Astrocyte (in vitro differentiated cells and primary cell): ENCODE measurements at regions not wholly inside any gene's neighbourhood (a gene's known extent, or its start where the extent isn't known, plus 50 kb on each side); places are given as distances from the start of the nearest gene placed in this dataset.

Source experiments
- DNase-seq: peaks from one replicate; pipeline ENCODE4 v3.0.0-alpha.2; 2010; ENCODE audit warnings: low read depth
- FAIRE-seq: peaks from 2 replicates; lab custom pipeline; 2011; peaks lifted over from hg19 to GRCh38; lab: Jason Lieb, UNC
- H2AFZ ChIP-seq: 2 replicates; pipeline ENCODE4 v1.6.0; 2012; ENCODE audit warnings: low read depth, low read length, inconsistent platforms
- H3K27ac ChIP-seq: 2 replicates; pipeline ENCODE4 v1.5.1; 2011; ENCODE audit warnings: low read depth, low read length, inconsistent platforms
- H3K27me3 ChIP-seq: 2 replicates; pipeline ENCODE4 v1.6.0; 2011; ENCODE audit warnings: low read length, inconsistent platforms; ENCODE audit not compliant: insufficient read depth
- H3K36me3 ChIP-seq: 2 replicates; pipeline ENCODE4 v1.5.1; 2011; ENCODE audit warnings: low read length, inconsistent platforms; ENCODE audit not compliant: insufficient read depth
- H3K4me1 ChIP-seq: 2 replicates; pipeline ENCODE4 v1.5.1; 2011; ENCODE audit warnings: low read length, inconsistent platforms; ENCODE audit not compliant: insufficient read depth
- H3K4me2 ChIP-seq: 2 replicates; pipeline ENCODE4 v1.6.0; 2012; ENCODE audit warnings: low read length, inconsistent platforms
- H3K4me3 ChIP-seq: 2 replicates; pipeline ENCODE4 v1.5.1; 2011; ENCODE audit warnings: low read depth, mild to moderate bottlenecking, low read length, inconsistent platforms; ENCODE audit not compliant: insufficient read depth
- H3K79me2 ChIP-seq: 2 replicates; pipeline ENCODE4 v1.6.0; 2012; ENCODE audit warnings: mild to moderate bottlenecking, low read length, inconsistent platforms; ENCODE audit not compliant: insufficient read depth
- H3K9ac ChIP-seq: 2 replicates; pipeline ENCODE4 v1.6.0; 2012; ENCODE audit warnings: mild to moderate bottlenecking, low read length, inconsistent platforms
- H3K9me3 ChIP-seq: 2 replicates; pipeline ENCODE4 v1.5.1; 2012; ENCODE audit warnings: low read depth, mild to moderate bottlenecking, low read length, inconsistent platforms; ENCODE audit not compliant: insufficient read depth
- H4K20me1 ChIP-seq: 2 replicates; pipeline ENCODE4 v1.6.0; 2012; ENCODE audit warnings: low read length, inconsistent platforms; ENCODE audit not compliant: insufficient read depth
- H3K27ac Mint-ChIP-seq: one replicate; pipeline ENCODE4 v1.8.0; 2021; ENCODE audit warnings: mild to moderate bottlenecking, mixed read lengths; ENCODE audit not compliant: unreplicated experiment
- H3K27me3 Mint-ChIP-seq: one replicate; pipeline ENCODE4 v1.8.0; 2021; ENCODE audit warnings: low read depth, mixed read lengths; ENCODE audit not compliant: unreplicated experiment
- H3K36me3 Mint-ChIP-seq: one replicate; pipeline ENCODE4 v1.8.0; 2021; ENCODE audit warnings: low read depth, mixed read lengths; ENCODE audit not compliant: unreplicated experiment
- H3K4me1 Mint-ChIP-seq: one replicate; pipeline ENCODE4 v1.8.0; 2021; ENCODE audit warnings: low read depth, mixed read lengths; ENCODE audit not compliant: unreplicated experiment
- H3K4me3 Mint-ChIP-seq: one replicate; pipeline ENCODE4 v1.8.0; 2021; ENCODE audit warnings: mild to moderate bottlenecking, moderate library complexity, mixed read lengths; ENCODE audit not compliant: unreplicated experiment
- H3K9me3 Mint-ChIP-seq: one replicate; pipeline ENCODE4 v1.8.0; 2021; ENCODE audit warnings: mild to moderate bottlenecking, mixed read lengths; ENCODE audit not compliant: unreplicated experiment
- CTCF ChIP-seq: IDR thresholded peaks from 2 replicates; pipeline ENCODE4 v1.5.1; 2011; ENCODE audit warnings: low read depth, mild to moderate bottlenecking, inconsistent platforms, low read length, moderate library complexity; ENCODE audit not compliant: insufficient read depth
- EZH2 ChIP-seq: IDR thresholded peaks from 2 replicates; pipeline ENCODE4 v1.6.1; 2012; ENCODE audit warnings: mild to moderate bottlenecking, low read length, inconsistent platforms; ENCODE audit not compliant: insufficient read depth

GRCh38 chr9:25557645-25558300 is 120.5 kb downstream of the TUSC1 start:
- H3K36me3 ChIP-seq, result no peaks in the 10 kb centered on the region
- H3K36me3 Mint-ChIP-seq, result no peaks in the 10 kb centered on the region
- H3K27me3 ChIP-seq, result no peaks in the 10 kb centered on the region
- H3K4me2 ChIP-seq, result no peak overlapping the region
- no peak overlapping the region for H3K27ac ChIP-seq
- no peak overlapping the region for H2AFZ ChIP-seq
- no peaks in the 10 kb centered on the region for H3K27me3 Mint-ChIP-seq
- no peak overlapping the region for H3K4me3 Mint-ChIP-seq
- no peaks in the 10 kb centered on the region for H3K4me1 ChIP-seq
- no peak overlapping the region for H3K9ac ChIP-seq
- H3K9me3 Mint-ChIP-seq, result no peaks in the 10 kb centered on the region
- no peaks in the 10 kb centered on the region for H3K4me1 Mint-ChIP-seq
- H3K27ac Mint-ChIP-seq, result no peak overlapping the region
- DNase-seq (no peak), FAIRE-seq (no peak)
- no peak overlapping the region for H3K4me3 ChIP-seq
- no peaks in the 10 kb centered on the region for H4K20me1 ChIP-seq
- TF ChIP-seq EZH2 (no peak), CTCF (no peak)
- no peaks in the 10 kb centered on the region for H3K79me2 ChIP-seq
- H3K9me3 ChIP-seq, result no peaks in the 10 kb centered on the region

GRCh38 chr9:25556540-25556939 is 121.7 kb downstream of the TUSC1 start:
- no peak for DNase-seq
- Histone ChIP-seq H3K27ac (no peak overlapping the region), H3K79me2 (no peaks in the 10 kb centered on the region), H3K27me3 (no peaks in the 10 kb centered on the region), H2AFZ (no peak overlapping the region), H3K4me1 (no peaks in the 10 kb centered on the region), H3K9ac (no peak overlapping the region), H3K9me3 (no peaks in the 10 kb centered on the region), H3K4me3 (no peak overlapping the region), H3K36me3 (no peaks in the 10 kb centered on the region), H3K4me2 (no peak overlapping the region), H4K20me1 (no peaks in the 10 kb centered on the region)
- Mint-ChIP-seq H3K27ac (no peak overlapping the region), H3K9me3 (no peaks in the 10 kb centered on the region), H3K4me1 (no peaks in the 10 kb centered on the region), H3K4me3 (no peak overlapping the region), H3K36me3 (no peaks in the 10 kb centered on the region), H3K27me3 (no peaks in the 10 kb centered on the region)
- TF ChIP-seq EZH2 (no peak), CTCF (no peak)
- no peak for FAIRE-seq

GRCh38 chr9:25548847-25549246 is 129.4 kb downstream of the TUSC1 start:
- DNase-seq (no peak), FAIRE-seq (no peak)
- H3K4me1 Mint-ChIP-seq, result no peaks in the 10 kb centered on the region
- H3K27me3 ChIP-seq, result no peaks in the 10 kb centered on the region
- H3K9ac ChIP-seq, result no peak overlapping the region
- no peak overlapping the region for H3K4me3 Mint-ChIP-seq
- no peaks in the 10 kb centered on the region for H3K79me2 ChIP-seq
- no peaks in the 10 kb centered on the region for H3K9me3 Mint-ChIP-seq
- no peaks in the 10 kb centered on the region for H3K36me3 ChIP-seq
- H3K27ac ChIP-seq, result no peak overlapping the region
- no peaks in the 10 kb centered on the region for H3K27me3 Mint-ChIP-seq
- H4K20me1 ChIP-seq, result no peaks in the 10 kb centered on the region
- H2AFZ ChIP-seq, result no peak overlapping the region
- H3K9me3 ChIP-seq, result no peaks in the 10 kb centered on the region
- no peaks in the 10 kb centered on the region for H3K36me3 Mint-ChIP-seq
- H3K27ac Mint-ChIP-seq, result no peak overlapping the region
- TF ChIP-seq EZH2 (no peak), CTCF (no peak)
- H3K4me1 ChIP-seq, result no peaks in the 10 kb centered on the region
- H3K4me2 ChIP-seq, result no peak overlapping the region
- H3K4me3 ChIP-seq, result no peak overlapping the region
